CD14-positive monocyte (primary cell): ENCODE measurements at regions not wholly inside any gene's neighbourhood (a gene's known extent, or its start where the extent isn't known, plus 50 kb on each side); places are given as distances from the start of the nearest gene placed in this dataset.

Experiments used
- DNase-seq, 3 donors: peaks; one replicate each; pipeline ENCODE4 v3.0.0-alpha.2; 2011 to 2022
- H2AFZ ChIP-seq: 2 replicates; pipeline ENCODE4 v1.6.0; 2012; ENCODE audit warnings: mild to moderate bottlenecking, low read depth, low read length, inconsistent platforms; ENCODE audit not compliant: insufficient read depth, poor library complexity, severe bottlenecking
- H3K27ac ChIP-seq, 2 donors: 1 replicate in 1 of 2; 2 replicates in 1 of 2; pipeline ENCODE4 v1.5.1; 2012 to 2013; ENCODE audit warnings: low read length in 2 of 2, control low read depth in 1 of 2, inconsistent platforms in 1 of 2, low read depth in 1 of 2, mild to moderate bottlenecking in 1 of 2
- H3K27me3 ChIP-seq, 2 donors: one replicate each; pipeline versions ENCODE4 v1.6.0 to v1.6.1; 2011 to 2013; ENCODE audit warnings: low read length in 2 of 2; ENCODE audit not compliant: control insufficient read depth in 2 of 2, insufficient read depth in 2 of 2
- H3K36me3 ChIP-seq, 2 donors: replicated peaks in 1 of 2; 1 replicate in 1 of 2; 2 replicates in 1 of 2; pipeline versions ENCODE4 v1.5.1 to v1.6.1; 2012 to 2013; ENCODE audit warnings: low read length in 2 of 2, control low read depth in 1 of 2, inconsistent platforms in 1 of 2, mild to moderate bottlenecking in 1 of 2; ENCODE audit not compliant: insufficient read depth in 2 of 2, control insufficient read depth in 1 of 2
- H3K4me1 ChIP-seq, 2 donors: 1 replicate in 1 of 2; 2 replicates in 1 of 2; pipeline versions ENCODE4 v1.5.1 to v1.6.1; 2012 to 2013; ENCODE audit warnings: low read length in 2 of 2, control low read depth in 1 of 2, inconsistent platforms in 1 of 2, mild to moderate bottlenecking in 1 of 2, moderate library complexity in 1 of 2; ENCODE audit not compliant: insufficient read depth in 2 of 2, control insufficient read depth in 1 of 2
- H3K4me2 ChIP-seq: replicated peaks from 2 replicates; pipeline ENCODE3; 2012; ENCODE audit warnings: low read length, moderate library complexity, mild to moderate bottlenecking; ENCODE audit not compliant: poor library complexity, severe bottlenecking; ENCODE audit errors: extremely low read depth
- H3K4me3 ChIP-seq, 3 experiments: fragments of 200-600 bp in 1 of 3; sonication (generic) in 1 of 3; replicated peaks in 1 of 3; 1 replicate in 2 of 3; 2 replicates in 1 of 3; pipeline ENCODE4 v1.5.1; 2011 to 2013; ENCODE audit warnings: low read length in 3 of 3, mild to moderate bottlenecking in 3 of 3, control low read depth in 2 of 3, low read depth in 2 of 3, inconsistent platforms in 1 of 3, moderate library complexity in 1 of 3
- H3K79me2 ChIP-seq: 2 replicates; pipeline ENCODE4 v1.6.0; 2012; ENCODE audit warnings: mild to moderate bottlenecking, control low read depth, inconsistent platforms, low read length, moderate library complexity; ENCODE audit not compliant: insufficient read depth
- H3K9ac ChIP-seq: 2 replicates; pipeline ENCODE4 v1.6.0; 2017; ENCODE audit warnings: low read length, mild to moderate bottlenecking; ENCODE audit not compliant: insufficient read depth, poor library complexity, severe bottlenecking
- H3K9me3 ChIP-seq, 2 donors: replicated peaks in 1 of 2; 1 replicate in 1 of 2; 2 replicates in 1 of 2; pipeline versions ENCODE4 v1.5.1 to v1.6.1; 2012 to 2013; ENCODE audit warnings: low read length in 2 of 2, control low read depth in 1 of 2; ENCODE audit not compliant: control insufficient read depth in 1 of 2, insufficient read depth in 1 of 2
- H4K20me1 ChIP-seq: 2 replicates; pipeline ENCODE4 v1.6.0; 2012; ENCODE audit warnings: mild to moderate bottlenecking, low read length, control low read depth, moderate library complexity; ENCODE audit not compliant: insufficient read depth
- H3K27ac Mint-ChIP-seq, 7 donors: one replicate each; pipeline ENCODE4 v1.8.0; 2020; ENCODE audit warnings: mild to moderate bottlenecking in 7 of 7, mixed read lengths in 7 of 7, moderate library complexity in 6 of 7, inconsistent platforms in 2 of 7
- H3K27me3 Mint-ChIP-seq, 3 donors: one replicate each; pipeline ENCODE4 v1.8.0; 2021 to 2022; ENCODE audit warnings: low read depth in 3 of 3, mild to moderate bottlenecking in 3 of 3, mixed read lengths in 3 of 3, moderate library complexity in 3 of 3, inconsistent platforms in 1 of 3
- H3K36me3 Mint-ChIP-seq, 2 donors: one replicate each; pipeline ENCODE4 v1.8.0; 2020; ENCODE audit warnings: mixed read lengths in 2 of 2, inconsistent platforms in 1 of 2, mild to moderate bottlenecking in 1 of 2
- H3K4me1 Mint-ChIP-seq: one replicate; pipeline ENCODE4 v1.8.0; 2020; ENCODE audit warnings: mild to moderate bottlenecking, mixed read lengths
- H3K4me3 Mint-ChIP-seq, 2 donors: one replicate each; pipeline ENCODE4 v1.8.0; 2020; ENCODE audit warnings: mild to moderate bottlenecking in 2 of 2, mixed read lengths in 2 of 2, moderate library complexity in 1 of 2
- H3K9me3 Mint-ChIP-seq, 7 donors: one replicate each; pipeline ENCODE4 v1.8.0; 2020 to 2022; ENCODE audit warnings: mixed read lengths in 7 of 7, mild to moderate bottlenecking in 6 of 7, moderate library complexity in 6 of 7, inconsistent platforms in 2 of 7
- CTCF ChIP-seq: fragments of 200-600 bp; IDR thresholded peaks from one replicate; pipeline ENCODE4 v1.8.0; 2022; ENCODE audit warnings: antibody characterized with exemption, mild to moderate bottlenecking
- WGBS: methylation state at CpG from one replicate; pipeline ENCODE4 v1.1.5; 2013; ENCODE audit warnings: missing lambda C conversion rate; ENCODE audit not compliant: insufficient coverage; 5-methylcytosine and 5-hydroxymethylcytosine counted together
- intact Hi-C, 2 donors: fragments of 100-400 bp; cut with micrococcal nuclease; formaldehyde crosslinking; loops; one replicate each; pipeline versions ENCODE4 v1.15.0 to v1.15.1; 2023

GRCh38 chr10:59499460-59499859 is 137.1 kb upstream of the FAM13C start:
- Histone ChIP-seq H3K4me3 (no peak overlapping the region), H3K36me3 (no peaks in the 10 kb centered on the region)

GRCh38 chr10:59493017-59493416 is 130.7 kb upstream of the FAM13C start:
- intact Hi-C loops = no loop called here

More at GRCh38 chr10:59499460-59499859, 137.1 kb upstream of the FAM13C start:
- H3K4me2 ChIP-seq = no peak overlapping the region
- no peak overlapping the region for H3K4me3 Mint-ChIP-seq
- H3K36me3 Mint-ChIP-seq = no peaks in the 10 kb centered on the region
- no peaks in the 10 kb centered on the region for H4K20me1 ChIP-seq
- TF ChIP-seq CTCF = no peak
- H3K9ac ChIP-seq = no peak overlapping the region
- no peak overlapping the region for H3K27ac Mint-ChIP-seq
- no peaks in the 10 kb centered on the region for H3K4me1 Mint-ChIP-seq
- no peak overlapping the region for H3K27ac ChIP-seq
- peaks cover 19 to 21% of the 10 kb centered on the region in 2 donors for H3K9me3 ChIP-seq
- peaks cover 0 to 2% (median 1%) of the 10 kb centered on the region in 3 donors for H3K27me3 Mint-ChIP-seq
- peaks cover 9 to 22% (median 18%) of the 10 kb centered on the region in 7 donors for H3K9me3 Mint-ChIP-seq
- intact Hi-C loops = no loop called here
- DNase-seq = no peak
- H3K27me3 ChIP-seq = no peaks in the 10 kb centered on the region
- H3K4me1 ChIP-seq = no peaks in the 10 kb centered on the region
- 86% methylated on average over 1 of the region's 1 CpG for WGBS
- H2AFZ ChIP-seq = no peak overlapping the region
- no peaks in the 10 kb centered on the region for H3K79me2 ChIP-seq

More at GRCh38 chr10:59493017-59493416, 130.7 kb upstream of the FAM13C start:
- H3K27me3 Mint-ChIP-seq = peaks cover 0 to 1% (median 0%) of the 10 kb centered on the region in 3 donors
- Histone ChIP-seq H4K20me1 (no peaks in the 10 kb centered on the region), H2AFZ (no peak overlapping the region), H3K4me1 (no peaks in the 10 kb centered on the region), H3K79me2 (no peaks in the 10 kb centered on the region), H3K9ac (no peak overlapping the region), H3K9me3 (peaks cover 33 to 38% of the 10 kb centered on the region in 2 donors), H3K4me2 (no peak overlapping the region), H3K27ac (no peak overlapping the region), H3K27me3 (no peaks in the 10 kb centered on the region), H3K4me3 (no peak overlapping the region), H3K36me3 (no peaks in the 10 kb centered on the region)
- no peaks in the 10 kb centered on the region for H3K36me3 Mint-ChIP-seq
- peaks cover 13 to 24% (median 18%) of the 10 kb centered on the region in 7 donors for H3K9me3 Mint-ChIP-seq
- no peak for DNase-seq
- H3K4me1 Mint-ChIP-seq = no peaks in the 10 kb centered on the region
- H3K4me3 Mint-ChIP-seq = no peak overlapping the region
- 85% methylated on average over 3 of the region's 3 CpGs for WGBS
- TF ChIP-seq CTCF = no peak
- H3K27ac Mint-ChIP-seq = no peak overlapping the region
